KMS-11 (cell line): ENCODE measurements at regions not wholly inside any gene's neighbourhood (a gene's known extent, or its start where the extent isn't known, plus 50 kb on each side); places are given as distances from the start of the nearest gene placed in this dataset.

ENCODE experiments used
- H2AFZ ChIP-seq: fragments of 200-600 bp; sonication (generic); 2 replicates; pipeline ENCODE4 v1.6.1; 2016; ENCODE audit warnings: antibody characterized with exemption, mixed run types, low read depth
- H3K27ac ChIP-seq: fragments of 200-600 bp; sonication (generic); 2 replicates; pipeline ENCODE4 v1.6.1; 2016; ENCODE audit warnings: mild to moderate bottlenecking, mixed run types
- H3K27me3 ChIP-seq: fragments of 200-600 bp; sonication (generic); 2 replicates; pipeline ENCODE4 v1.6.1; 2017; ENCODE audit warnings: mild to moderate bottlenecking, low read depth, mixed run types, moderate library complexity; ENCODE audit not compliant: insufficient read depth
- H3K36me3 ChIP-seq: fragments of 200-600 bp; sonication (generic); 2 replicates; pipeline ENCODE4 v1.6.1; 2017; ENCODE audit warnings: mild to moderate bottlenecking, mixed run types; ENCODE audit not compliant: insufficient read depth
- H3K4me1 ChIP-seq: fragments of 200-600 bp; sonication (generic); 2 replicates; pipeline ENCODE4 v1.6.1; 2016; ENCODE audit warnings: mild to moderate bottlenecking, low read depth, mixed run types; ENCODE audit not compliant: poor library complexity, severe bottlenecking
- H3K4me2 ChIP-seq: fragments of 200-600 bp; sonication (generic); 2 replicates; pipeline ENCODE4 v1.7.0; 2016; ENCODE audit warnings: mild to moderate bottlenecking, mixed run types
- H3K4me3 ChIP-seq: fragments of 200-600 bp; sonication (generic); IDR thresholded peaks from 2 replicates; pipeline ENCODE4 v1.6.1; 2017; ENCODE audit warnings: low read depth, low read length, mixed read lengths; ENCODE audit not compliant: insufficient read depth
- H3K79me2 ChIP-seq: fragments of 200-600 bp; sonication (generic); 2 replicates; pipeline ENCODE4 v1.6.1; 2016; ENCODE audit warnings: low read depth, mixed run types; ENCODE audit not compliant: insufficient read depth
- H3K9ac ChIP-seq: fragments of 200-600 bp; sonication (generic); 2 replicates; pipeline ENCODE4 v1.6.1; 2016; ENCODE audit warnings: mild to moderate bottlenecking, mixed run types
- H4K20me1 ChIP-seq: fragments of 200-600 bp; sonication (generic); 2 replicates; pipeline ENCODE4 v1.6.1; 2016; ENCODE audit warnings: mild to moderate bottlenecking, mixed run types; ENCODE audit not compliant: insufficient read depth
- CTCF ChIP-seq: fragments of 200-600 bp; sonication (generic); conservative IDR thresholded peaks from 2 replicates; pipeline ENCODE4 v1.6.1; 2017; ENCODE audit warnings: low read depth, mild to moderate bottlenecking, antibody characterized with exemption, low read length, moderate library complexity, mixed read lengths

DNA sequence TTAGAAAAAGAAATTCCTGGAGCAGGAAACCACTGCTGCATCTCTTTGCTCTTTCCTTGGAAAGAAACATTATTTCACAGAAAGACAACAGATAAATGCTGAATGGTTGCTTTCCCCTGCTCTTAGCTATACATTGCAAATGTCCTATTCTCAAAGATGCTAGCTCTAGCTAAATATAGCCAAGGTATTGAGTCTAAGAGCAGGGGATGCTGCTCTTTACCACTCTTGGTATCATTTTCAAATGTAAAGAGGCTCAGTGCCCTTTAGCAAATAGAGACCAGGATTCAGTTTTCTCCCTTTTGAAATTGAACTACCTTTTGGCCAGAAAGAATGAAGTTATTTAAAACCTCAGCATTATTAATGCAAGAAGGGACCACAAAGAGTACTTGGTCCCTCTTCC lies 104.0 kb upstream of the FUT8 start:
- H3K36me3 ChIP-seq, result no peaks in the 10 kb centered on the region
- no peak overlapping the region for H3K4me2 ChIP-seq
- H2AFZ ChIP-seq, result no peak overlapping the region
- H3K9ac ChIP-seq, result no peak overlapping the region
- no peak overlapping the region for H3K27ac ChIP-seq
- TF ChIP-seq CTCF, result no peak
- H3K4me1 ChIP-seq, result no peaks in the 10 kb centered on the region
- H3K79me2 ChIP-seq, result no peaks in the 10 kb centered on the region
- no peak overlapping the region for H3K4me3 ChIP-seq
- no peaks in the 10 kb centered on the region for H3K27me3 ChIP-seq
- H4K20me1 ChIP-seq, result no peaks in the 10 kb centered on the region

DNA sequence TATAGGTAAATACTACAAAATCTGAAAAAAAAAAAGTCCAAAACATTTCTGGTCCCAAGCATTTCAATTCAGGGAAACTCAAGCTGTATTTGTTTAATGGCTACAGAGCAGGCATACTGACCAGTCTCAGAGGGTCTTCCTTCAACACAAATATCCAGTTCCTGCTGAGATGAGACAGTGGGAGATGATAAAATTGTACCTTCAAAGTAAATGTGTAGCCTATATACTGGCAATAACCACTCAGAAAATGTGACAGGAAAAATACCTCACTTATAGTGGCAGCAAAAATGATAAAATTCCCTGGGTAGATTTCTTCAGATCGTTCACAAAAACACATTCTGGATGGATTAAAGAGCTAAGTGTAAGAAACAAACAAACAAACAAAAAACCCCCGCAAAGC lies 102.0 kb upstream of the FUT8 start:
- Histone ChIP-seq H3K36me3 (no peaks in the 10 kb centered on the region), H3K4me3 (no peak overlapping the region), H3K79me2 (no peaks in the 10 kb centered on the region), H3K9ac (no peak overlapping the region), H3K4me1 (no peaks in the 10 kb centered on the region), H4K20me1 (no peaks in the 10 kb centered on the region), H2AFZ (no peak overlapping the region), H3K27me3 (no peaks in the 10 kb centered on the region), H3K27ac (no peak overlapping the region), H3K4me2 (no peak overlapping the region)
- TF ChIP-seq CTCF, result no peak

GRCh38 chr14:65312859-65313258 lies 99.7 kb upstream of the FUT8 start:
- TF ChIP-seq CTCF, result no peak
- Histone ChIP-seq H3K4me3 (no peak overlapping the region), H3K27me3 (no peaks in the 10 kb centered on the region), H2AFZ (no peak overlapping the region), H3K9ac (no peak overlapping the region), H3K79me2 (no peaks in the 10 kb centered on the region), H3K4me1 (no peaks in the 10 kb centered on the region), H3K27ac (no peak overlapping the region), H3K36me3 (no peaks in the 10 kb centered on the region), H4K20me1 (no peaks in the 10 kb centered on the region), H3K4me2 (no peak overlapping the region)

- Histone ChIP-seq H2AFZ (no peak overlapping the region), H3K9ac (no peak overlapping the region), H3K4me1 (no peaks in the 10 kb centered on the region), H3K79me2 (no peaks in the 10 kb centered on the region), H3K4me3 (no peak overlapping the region), H3K4me2 (no peak overlapping the region), H3K36me3 (no peaks in the 10 kb centered on the region), H3K27me3 (no peaks in the 10 kb centered on the region), H3K27ac (no peak overlapping the region), H4K20me1 (no peaks in the 10 kb centered on the region)
- TF ChIP-seq CTCF, result no peak
Measured at GRCh38 chr14:65318636-65319506, 93.7 kb upstream of the FUT8 start.
